HG03097 (cell line): ENCODE measurements at regions not wholly inside any gene's neighbourhood (a gene's known extent, or its start where the extent isn't known, plus 50 kb on each side); places are given as distances from the start of the nearest gene placed in this dataset.
"Not testable (repeated sequence)": the region's sequence is repeated elsewhere in the genome, so short reads cannot be mapped to it uniquely, and the experiment has no call there.

Experiments used
- ATAC-seq: cut with Tn5 transposase; IDR thresholded peaks from one replicate; pipeline ENCODE4 v1.9.1; 2021; ENCODE audit not compliant: unreplicated experiment, low FRiP score

DNA sequence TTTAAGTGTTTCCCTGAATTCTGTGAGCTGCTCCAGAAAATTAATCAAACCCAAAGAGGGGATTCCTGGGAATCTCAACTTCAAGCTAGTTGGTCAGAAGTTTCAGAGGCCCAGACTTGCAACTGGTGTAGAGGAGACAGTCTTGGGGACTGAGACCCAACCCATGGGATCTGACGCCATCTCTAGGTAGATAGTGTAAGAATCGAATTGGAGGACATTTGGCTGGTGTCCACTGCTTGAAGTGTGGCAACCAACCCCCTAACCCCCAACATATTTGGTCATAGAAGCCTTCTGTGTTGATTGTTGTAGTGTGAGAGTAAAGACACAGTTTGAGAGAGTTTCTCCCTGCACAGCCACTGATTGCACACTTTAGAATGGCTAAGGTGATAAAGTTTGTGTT, 103.5 kb upstream of the CARMIL1 start:
- no peak for ATAC-seq

DNA sequence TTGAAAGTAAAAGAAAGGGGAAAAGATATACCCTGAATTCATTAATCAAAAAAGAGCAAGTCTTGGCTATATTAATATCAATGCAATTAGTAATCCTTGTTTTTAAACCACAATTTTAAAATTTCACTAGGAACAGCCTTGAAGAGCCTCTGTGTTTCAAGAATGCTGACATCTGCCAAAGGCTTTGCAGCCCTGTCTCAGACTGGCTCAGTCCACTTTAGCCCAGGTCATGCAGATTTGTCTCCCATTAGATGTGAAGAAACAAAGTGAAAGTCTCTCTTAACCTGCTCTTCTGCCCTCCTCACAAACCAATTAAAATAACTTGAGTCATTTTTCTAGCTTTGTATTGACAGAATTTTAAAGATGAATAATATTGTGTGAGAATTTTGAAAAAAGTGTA, 102.7 kb upstream of the CARMIL1 start:
- ATAC-seq: no peak

DNA sequence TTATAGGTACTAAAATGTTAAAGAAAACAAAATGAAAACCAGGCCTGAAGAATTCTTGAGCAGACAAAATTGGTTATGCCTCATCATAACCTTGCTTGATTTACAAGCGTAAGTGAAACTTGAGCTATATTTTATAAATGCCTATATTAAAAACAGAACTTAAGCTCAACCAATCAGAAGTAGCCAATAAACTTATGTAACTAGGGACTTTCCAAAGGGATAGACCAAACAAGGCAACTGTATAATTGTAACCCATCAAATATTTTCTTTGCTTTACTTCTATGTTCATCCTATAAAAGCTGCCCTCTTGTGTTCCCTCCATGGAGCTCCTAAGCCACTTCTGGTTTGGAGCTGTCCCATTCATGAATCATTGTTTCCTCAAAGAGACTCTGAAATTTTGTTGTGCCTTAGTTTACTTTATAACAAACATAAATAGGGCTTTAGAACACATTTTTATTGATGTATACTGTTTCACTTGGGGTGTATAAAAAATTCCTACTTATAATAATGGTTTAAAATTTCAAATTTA, 101.6 kb upstream of the CARMIL1 start:
- ATAC-seq: no peak

DNA sequence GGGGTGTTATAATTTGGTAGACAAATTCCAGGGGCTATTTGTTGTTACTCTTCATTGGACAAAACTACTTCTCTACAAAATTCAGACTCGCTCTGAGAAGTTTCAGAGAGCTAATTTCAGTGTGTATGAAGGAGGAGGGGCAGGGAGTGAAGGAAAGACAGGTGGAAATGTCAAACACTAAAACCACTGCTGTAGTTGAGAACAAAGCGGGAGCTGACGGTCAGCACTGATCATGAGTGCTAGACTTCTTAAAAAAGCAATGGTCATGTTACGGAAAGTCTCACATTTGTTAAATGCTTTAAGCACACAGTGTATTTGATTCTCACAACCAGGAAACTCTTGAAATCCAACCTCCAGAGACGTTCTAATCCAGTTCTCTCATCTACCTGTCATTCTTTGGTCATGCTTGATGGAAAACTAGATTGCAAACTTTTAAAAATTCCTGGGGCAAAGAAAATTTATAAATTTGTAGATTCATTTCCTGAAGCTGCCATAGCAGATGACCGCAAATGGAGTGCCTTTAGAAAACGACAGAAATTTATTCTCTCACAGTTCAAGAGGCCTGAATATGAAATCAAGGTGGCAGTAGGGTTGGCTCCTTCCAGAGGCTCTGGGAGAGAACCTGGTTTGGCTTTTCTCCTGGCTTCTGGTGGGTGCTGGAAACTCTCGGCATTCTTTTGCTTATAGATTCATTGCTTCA, 100.7 kb upstream of the CARMIL1 start:
- ATAC-seq: no peak

DNA sequence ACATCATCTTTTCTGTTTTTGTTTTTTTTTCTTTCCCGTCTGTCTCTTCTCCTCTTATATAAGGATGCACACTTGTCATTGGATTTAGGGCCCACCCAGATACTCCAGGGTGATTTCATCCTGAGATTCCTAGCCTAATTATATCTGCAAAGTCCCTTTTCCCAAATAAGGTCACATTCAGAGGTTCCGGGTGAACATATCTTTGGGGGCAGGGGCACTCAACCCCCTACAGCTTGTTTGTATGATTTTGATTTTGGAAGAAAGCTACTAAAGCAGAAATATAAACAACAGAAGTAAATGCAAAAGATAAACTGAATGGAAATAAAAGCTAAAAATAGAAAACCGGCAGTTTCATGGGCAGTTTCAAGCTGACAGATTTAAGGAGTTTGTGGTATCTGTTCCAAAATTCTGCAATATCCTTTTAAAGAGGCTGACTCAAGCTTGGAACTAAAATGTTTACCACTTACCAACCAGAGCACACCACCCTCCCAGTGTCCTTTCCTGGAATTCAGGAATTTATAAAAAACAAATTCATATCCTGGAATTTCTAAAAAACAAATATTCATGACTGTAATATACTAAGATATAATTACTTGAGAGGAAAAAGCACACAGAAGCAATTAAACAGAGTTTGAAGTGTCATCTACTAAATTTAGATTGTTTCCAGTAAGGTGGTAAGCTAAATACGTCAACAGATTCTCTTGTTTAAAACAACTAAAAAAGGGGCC, 100.0 kb upstream of the CARMIL1 start:
- no peak for ATAC-seq

DNA sequence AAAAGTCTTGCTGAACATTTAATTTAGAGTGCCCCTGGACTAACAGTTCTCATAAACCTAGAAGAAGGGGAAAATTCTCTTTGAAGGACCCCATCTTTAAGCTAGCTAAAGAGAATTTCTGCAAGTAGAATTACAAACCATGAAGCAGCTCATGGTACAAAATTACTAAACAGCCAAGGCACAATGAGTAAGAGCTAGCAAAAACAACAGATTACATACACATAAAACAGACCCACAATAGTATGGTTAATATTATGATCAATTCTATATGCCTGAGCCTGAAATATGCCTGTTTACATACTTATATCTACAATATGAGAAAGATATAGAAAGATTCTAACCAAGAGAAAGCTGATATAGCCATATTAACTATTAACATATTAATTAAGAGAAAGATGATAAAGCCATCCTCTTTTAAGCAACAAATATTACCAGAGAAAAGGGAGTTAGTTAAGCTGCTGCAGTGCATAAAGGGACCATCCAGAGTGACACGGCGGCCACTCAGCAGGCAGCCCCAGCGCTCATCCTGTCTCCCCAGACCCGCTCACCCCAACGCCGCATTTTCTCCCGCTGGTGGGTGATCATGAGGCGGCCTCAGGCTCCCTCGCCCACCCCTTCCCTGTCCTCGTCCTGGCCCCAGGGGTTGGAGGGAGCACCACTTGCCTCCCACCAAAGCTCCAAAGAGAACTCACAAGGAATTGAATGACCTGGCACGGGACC, 98.4 kb upstream of the CARMIL1 start:
- ATAC-seq: no peak

DNA sequence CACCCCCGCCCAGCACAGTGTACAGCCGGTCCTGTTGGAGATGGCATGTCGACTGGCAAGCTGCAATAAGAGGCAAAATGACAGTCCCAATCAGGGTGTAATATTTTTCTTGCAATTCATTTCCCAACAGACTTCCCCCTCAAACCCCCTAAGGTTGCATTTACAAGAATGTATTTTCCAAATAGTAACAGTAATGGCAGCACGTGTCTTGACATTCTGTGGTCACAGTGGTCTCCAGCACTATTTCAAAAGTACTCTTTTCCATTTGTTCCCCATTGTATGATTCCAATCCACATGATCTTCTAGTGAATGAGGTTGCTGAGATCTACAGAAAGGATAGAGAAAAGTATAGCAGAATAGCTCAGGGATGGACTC, 97.8 kb upstream of the CARMIL1 start:
- ATAC-seq: no peak

DNA sequence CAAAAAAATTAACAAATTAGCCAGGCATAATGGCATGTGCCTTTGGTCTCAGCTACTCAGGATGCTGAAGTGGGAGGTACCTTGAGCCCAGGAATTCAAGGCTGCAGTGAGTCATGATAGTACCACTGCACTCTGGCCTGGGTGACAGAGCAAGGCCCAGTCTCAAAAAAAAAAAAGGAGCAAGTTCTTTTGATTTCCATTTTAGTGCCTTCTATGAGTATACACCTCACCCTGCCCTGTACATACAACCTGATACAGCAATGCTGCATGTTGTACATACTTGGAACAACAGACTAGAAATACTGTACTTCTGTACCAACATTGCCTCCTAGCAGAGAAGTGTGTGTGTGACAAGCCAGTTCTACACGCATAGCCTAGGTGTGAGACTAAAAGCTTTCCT, 97.3 kb upstream of the CARMIL1 start:
- ATAC-seq: no peak

DNA sequence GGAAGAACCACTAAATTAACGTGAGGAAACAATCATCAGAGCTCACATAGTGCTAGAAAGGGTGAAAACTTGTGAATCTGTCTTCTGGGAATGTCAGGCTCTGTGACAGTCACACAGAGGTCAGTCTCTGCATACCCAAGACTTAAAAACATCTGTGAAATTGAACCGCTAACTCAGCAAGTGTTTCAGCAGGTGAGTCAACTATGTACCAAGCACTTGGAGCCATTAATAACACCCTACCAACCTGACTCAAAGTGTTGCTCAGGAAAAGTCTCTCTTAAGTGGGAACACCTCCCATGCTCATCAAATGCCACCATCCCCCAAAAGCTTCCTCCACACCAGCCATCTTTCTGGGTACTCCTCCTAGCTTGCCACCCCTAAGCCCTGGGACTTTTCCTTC, 92.3 kb upstream of the CARMIL1 start:
- ATAC-seq: no peak

DNA sequence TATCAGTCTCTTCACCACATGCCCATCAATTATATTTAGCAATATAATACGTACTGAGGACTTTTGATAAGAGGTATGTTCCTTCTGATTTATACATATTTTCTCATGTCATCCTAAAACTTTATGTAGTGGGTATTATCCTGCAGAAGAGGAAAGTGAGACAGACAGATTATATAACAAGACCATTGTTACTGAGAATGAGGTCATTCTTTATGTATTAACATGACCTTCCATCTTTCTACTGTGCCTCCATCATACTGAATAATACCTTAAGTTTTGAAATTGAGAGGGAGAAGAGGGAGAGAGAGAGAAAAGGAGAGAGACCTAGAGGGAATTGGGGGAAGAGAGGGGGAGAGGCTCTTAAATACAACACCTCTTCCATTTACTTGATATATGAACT, 90.9 kb upstream of the CARMIL1 start:
- ATAC-seq: no peak

DNA sequence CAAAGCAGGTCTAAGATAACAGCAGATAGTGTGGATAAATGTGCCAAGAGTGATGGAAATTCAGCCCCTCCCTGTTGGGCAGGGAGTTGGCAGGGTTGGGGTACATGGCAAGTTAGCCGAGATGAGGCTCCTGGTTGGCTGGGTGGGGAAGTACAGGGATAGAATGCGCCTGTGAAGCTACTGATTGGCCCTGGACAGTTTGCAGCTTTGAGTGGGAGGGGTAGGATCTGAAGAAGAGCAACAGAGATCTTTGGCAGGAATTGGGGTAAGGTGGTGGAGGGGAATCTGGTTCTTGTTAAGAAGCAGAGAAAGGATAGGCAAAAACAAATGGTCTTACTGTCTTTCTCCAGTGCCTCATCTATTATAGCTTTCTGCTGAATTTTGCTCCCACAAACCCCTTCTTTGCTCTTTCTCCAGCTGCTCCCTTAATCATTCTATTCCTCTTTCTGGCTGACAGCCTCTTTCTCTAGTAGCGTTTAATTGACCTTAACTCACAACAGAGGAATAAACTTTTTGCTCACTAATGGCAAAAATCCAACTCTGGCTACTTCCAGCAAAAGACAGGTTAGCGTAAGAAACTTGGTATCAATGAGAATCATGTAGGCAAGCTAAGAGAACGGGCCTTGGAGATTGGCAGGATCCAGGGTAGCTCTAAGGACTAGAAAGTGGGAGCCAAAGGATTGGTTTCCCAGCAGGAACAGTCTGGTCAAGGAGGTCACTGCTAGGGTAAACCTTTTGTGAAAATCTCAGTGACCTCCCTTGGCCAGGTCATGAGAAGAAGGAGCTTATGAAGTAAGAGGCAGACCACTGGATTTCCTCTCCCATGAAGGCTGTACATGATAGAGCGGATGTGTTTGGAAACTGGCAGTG, 86.3 kb upstream of the CARMIL1 start:
- no peak for ATAC-seq

DNA sequence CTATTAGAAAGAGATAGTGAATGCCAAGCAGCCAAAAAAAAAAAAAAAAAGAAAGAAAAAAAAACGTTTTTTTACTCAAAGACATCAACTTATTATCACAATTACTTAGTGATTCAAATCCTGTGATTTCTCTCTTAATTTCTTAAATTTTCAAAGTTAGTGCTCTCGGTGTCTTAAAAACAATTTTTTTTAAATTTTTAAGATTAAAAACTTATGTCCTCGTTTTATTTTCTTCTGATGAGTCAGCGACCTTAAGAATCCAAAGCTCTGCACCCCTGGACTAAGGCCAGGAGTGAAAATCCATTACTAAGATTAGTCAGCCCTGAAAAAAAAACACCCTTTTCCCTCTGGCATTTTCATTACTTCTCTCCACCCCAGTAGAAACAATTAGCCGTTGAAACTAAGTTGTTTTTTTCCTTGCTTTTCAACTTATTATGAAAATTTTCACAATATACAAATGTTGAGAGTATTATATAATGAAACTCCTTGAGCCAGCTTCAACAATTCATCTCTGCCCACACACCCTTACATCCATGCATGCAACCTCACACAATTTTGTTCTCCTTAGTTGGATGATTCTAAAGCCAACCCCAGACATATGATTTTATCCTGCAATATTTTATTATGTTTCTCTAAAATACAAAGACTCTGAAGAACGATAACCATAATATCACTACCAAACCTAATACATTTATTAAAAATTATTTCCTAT, 85.6 kb upstream of the CARMIL1 start:
- ATAC-seq: no peak

DNA sequence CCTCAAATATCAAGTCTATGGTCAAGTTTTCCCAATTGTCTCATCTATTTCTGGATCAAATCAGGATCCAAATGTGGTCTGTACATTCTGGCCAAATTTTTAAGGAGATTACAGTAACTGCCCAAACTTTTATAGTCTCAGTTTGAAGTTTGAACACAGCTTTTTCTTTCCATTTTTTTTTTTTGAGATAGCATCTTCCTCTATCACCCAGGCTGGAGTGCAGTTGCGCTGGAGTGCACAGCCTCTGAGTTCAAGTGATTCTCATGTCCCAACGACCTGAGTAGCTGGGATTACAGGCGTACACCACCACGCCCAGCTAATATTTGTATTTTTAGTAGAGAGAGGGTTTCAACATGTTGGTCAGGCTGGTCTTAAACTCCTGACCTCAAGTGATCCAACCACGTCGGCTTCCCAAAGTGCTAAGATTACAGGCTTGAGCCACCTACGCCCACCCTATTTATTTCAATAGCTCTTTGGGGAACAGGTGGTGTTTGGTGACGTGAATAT, 84.9 kb upstream of the CARMIL1 start:
- ATAC-seq: no peak

DNA sequence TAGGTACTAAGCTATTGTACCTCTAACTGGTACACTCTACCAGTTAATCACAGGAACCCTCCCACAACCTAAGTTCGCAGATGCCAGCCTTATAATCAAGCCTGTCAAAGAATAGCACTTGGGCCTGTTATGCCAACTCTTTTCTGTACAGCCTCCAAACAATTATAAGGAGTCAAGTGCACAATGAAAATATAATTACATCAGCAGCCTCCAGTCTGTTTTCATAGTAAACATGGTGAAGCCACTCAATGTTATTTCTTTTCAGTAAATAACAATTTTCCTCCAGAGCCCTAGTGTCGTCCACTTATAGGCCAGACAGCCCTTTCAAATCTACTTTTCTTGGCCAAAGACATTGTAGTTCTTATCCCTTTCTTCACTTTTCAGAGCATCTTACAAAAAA, 82.7 kb upstream of the CARMIL1 start:
- no peak for ATAC-seq

DNA sequence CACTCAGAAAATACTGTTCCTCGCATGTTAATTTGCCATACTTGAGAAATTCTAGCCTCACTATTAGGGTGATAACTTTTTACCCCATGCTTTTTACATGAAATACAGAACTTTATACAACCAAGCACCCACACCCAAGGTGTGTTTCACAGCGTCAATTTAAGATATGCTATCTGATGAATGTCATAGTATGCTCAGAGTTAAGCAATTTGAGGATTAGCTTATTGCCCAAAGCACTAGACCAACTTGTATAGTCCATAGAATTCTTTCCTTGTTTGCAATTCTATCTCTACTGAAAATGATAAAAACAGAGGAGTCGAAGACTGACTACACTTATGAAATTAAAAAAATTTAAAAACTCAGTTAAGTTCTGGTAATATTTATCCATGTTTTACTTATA, 82.1 kb upstream of the CARMIL1 start:
- ATAC-seq: no peak

DNA sequence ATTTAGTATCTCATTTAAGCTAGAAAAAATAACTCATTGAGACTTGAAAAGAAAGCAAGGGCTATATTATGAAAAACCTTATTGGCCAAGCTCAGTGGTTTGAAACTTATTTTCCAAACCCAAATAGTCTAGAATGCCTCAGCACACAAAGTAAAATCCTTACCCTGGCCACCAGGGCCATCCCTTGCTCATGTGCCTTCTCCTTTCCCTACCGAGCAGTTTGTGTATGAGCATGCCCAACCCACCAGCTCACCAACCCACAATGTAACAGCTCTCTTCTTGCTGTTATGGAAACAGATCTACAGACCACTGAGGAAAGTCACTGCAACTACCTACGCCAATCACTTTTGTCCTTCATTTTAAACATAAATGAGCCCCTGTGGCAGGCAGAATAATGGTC, 79.6 kb upstream of the CARMIL1 start:
- no peak for ATAC-seq

DNA sequence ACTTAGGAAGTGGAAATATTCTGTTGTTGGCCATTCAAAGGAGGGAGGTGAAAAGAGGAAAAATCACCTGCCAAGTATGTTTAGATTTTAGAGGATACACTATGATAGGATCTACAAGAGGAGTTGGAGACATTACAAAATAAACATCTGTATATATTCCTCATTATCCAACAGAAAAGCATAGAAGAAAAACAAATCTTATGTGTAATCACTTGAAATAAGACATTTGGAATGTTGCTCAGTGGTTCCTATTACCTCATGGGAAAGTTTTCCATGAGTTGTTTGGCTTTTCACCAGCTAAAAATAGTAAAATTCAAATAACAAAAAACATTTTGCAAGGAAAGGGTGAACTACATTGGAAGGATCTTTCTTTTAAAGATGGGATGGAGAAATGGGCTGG, 76.7 kb upstream of the CARMIL1 start:
- ATAC-seq: no peak

DNA sequence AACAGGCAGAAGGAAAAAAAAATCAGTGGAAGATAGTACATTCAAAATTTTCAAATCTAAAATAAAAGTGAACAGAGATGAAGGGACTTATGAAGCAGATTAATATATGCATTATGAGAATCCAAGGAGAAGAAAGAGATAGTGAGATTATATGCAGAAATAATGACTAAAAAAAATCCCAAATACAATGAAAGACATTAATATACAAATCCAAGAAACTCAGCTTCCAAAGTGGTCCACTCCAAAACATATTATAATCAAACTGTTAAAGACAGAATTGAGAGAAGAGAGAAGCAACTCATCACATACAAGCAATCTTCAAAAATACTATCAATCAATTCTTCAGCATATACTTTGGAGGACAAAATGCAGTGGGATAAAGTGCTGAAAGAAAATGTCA, 73.5 kb upstream of the CARMIL1 start:
- no peak for ATAC-seq

DNA sequence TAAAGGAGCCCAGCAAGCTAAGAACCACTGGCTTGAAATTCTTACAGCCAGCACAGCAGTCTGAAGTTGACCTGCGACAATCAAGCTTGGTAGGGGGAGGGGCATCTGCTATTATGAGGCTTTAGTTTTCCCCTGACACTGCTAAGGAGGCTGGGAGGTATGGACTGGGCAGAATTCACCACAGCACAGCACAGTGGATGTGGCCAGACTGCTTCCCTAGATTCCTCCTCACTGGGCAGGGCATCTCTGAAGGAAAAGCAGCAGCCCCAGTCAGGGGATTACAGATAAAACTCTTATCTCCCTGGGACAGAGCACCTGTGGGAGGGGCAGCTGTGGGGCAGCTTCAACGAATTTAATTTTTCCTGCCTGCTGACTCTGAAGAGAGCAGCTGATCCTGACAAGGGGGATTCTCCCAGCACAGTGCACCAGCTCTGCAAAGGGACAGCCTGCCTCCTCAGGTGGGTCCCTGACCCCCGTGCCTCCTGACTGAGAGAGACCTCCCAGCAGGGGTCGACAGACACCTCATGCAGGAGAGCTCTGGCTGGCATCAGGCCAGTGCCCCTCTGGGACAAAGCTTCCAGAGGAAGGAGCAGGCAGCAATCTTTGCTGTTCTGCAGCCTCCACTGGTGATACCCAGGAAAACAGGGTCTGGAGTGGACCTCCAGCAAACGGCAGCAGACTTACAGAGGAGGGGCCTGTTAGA, 71.6 kb upstream of the CARMIL1 start:
- ATAC-seq: not testable (repeated sequence)
